ENCODE measurements at regions not wholly inside any gene's neighbourhood (a gene's known extent, or its start where the extent isn't known, plus 50 kb on each side); places are given as distances from the start of the nearest gene placed in this dataset.

DNA sequence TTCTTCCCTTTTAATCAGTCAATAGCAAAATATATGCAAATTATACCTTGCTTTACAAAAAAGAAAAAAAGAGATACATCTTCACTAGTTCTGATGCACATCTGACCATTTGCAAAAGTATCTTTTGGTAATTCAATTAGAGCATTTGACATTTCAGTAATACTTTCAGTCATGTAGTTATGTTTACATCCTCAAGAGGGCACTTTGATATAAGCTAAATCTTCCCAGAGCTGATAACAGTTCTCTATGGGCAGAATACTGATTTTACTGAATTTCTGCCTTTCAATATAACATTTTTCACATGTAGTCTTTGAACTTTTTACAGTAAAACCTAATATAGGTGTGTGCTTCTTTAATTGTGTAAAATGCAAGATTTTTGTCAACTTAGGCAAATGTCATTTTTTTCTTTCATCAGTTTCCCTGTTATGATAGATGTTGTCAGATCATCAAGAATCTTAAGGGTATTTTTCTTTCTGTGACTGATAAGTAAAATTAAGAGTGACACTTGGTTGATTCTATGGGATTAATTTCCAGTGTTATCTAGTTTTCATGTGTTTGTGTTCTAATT lies 703.5 kb upstream of the SEMA3D start:
- ATAC-seq (ENCODE audit: low read depth) (no peak), DNase-seq (ENCODE audit: low spot score) (no peak)
- no peak overlapping the region for H3K4me3 ChIP-seq (ENCODE audit: severe bottlenecking)
- no peaks in the 10 kb centered on the region for H3K27me3 ChIP-seq (ENCODE audit: insufficient read depth, poor library complexity, severe bottlenecking)
- H3K27ac ChIP-seq (ENCODE audit: poor library complexity, severe bottlenecking): no peak overlapping the region
- no peaks in the 10 kb centered on the region for H3K4me1 ChIP-seq (ENCODE audit: insufficient read depth, poor library complexity, severe bottlenecking)
- H3K9me3 ChIP-seq (ENCODE audit: severe bottlenecking): no peaks in the 10 kb centered on the region
- H3K36me3 ChIP-seq (ENCODE audit: low read depth): no peaks in the 10 kb centered on the region
- TF ChIP-seq, protein P1, sequence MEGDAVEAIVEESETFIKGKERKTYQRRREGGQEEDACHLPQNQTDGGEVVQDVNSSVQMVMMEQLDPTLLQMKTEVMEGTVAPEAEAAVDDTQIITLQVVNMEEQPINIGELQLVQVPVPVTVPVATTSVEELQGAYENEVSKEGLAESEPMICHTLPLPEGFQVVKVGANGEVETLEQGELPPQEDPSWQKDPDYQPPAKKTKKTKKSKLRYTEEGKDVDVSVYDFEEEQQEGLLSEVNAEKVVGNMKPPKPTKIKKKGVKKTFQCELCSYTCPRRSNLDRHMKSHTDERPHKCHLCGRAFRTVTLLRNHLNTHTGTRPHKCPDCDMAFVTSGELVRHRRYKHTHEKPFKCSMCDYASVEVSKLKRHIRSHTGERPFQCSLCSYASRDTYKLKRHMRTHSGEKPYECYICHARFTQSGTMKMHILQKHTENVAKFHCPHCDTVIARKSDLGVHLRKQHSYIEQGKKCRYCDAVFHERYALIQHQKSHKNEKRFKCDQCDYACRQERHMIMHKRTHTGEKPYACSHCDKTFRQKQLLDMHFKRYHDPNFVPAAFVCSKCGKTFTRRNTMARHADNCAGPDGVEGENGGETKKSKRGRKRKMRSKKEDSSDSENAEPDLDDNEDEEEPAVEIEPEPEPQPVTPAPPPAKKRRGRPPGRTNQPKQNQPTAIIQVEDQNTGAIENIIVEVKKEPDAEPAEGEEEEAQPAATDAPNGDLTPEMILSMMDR (IDR thresholded peaks at IDR 0.05; ENCODE audit: poor library complexity, severe bottlenecking): peak; percentile 78

DNA sequence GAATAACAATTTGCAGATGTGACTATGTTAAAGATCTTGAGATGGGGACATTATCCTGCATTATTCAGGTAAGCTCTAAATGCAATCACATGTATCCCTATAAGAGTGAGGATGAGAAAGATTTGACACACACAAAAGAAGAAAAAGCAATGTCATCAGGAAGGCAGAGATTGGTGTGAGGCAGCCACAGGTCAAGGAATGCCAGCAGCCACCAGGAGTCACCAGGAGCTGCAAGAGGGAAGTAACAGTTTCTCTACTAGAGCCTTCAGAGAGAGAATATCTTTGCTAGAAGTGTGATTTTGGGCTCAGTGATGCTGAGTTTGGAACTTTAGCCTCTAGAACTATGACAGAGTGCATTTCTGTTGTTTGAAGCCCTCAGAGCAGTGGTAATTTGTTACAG lies 700.3 kb upstream of the SEMA3D start:
- H3K36me3 ChIP-seq (ENCODE audit: low read depth): no peaks in the 10 kb centered on the region
- H3K27me3 ChIP-seq (ENCODE audit: insufficient read depth, poor library complexity, severe bottlenecking): no peaks in the 10 kb centered on the region
- H3K27ac ChIP-seq (ENCODE audit: poor library complexity, severe bottlenecking): no peak overlapping the region
- DNase-seq (ENCODE audit: low spot score) (no peak), ATAC-seq (ENCODE audit: low read depth) (no peak)
- TF ChIP-seq, protein P1 (IDR thresholded peaks at IDR 0.05; ENCODE audit: poor library complexity, severe bottlenecking): no peak
- no peak overlapping the region for H3K4me3 ChIP-seq (ENCODE audit: severe bottlenecking)
- no peaks in the 10 kb centered on the region for H3K4me1 ChIP-seq (ENCODE audit: insufficient read depth, poor library complexity, severe bottlenecking)
- no peaks in the 10 kb centered on the region for H3K9me3 ChIP-seq (ENCODE audit: severe bottlenecking)

GRCh38 chr7:85882335-85882734 lies 695.5 kb upstream of the SEMA3D start:
- Histone ChIP-seq H3K4me3 (ENCODE audit: severe bottlenecking) (no peak overlapping the region), H3K36me3 (ENCODE audit: low read depth) (no peaks in the 10 kb centered on the region), H3K9me3 (ENCODE audit: severe bottlenecking) (no peaks in the 10 kb centered on the region), H3K27ac (ENCODE audit: poor library complexity, severe bottlenecking) (no peak overlapping the region), H3K4me1 (ENCODE audit: insufficient read depth, poor library complexity, severe bottlenecking) (no peaks in the 10 kb centered on the region), H3K27me3 (ENCODE audit: insufficient read depth, poor library complexity, severe bottlenecking) (no peaks in the 10 kb centered on the region)
- TF ChIP-seq, protein P1 (IDR thresholded peaks at IDR 0.05; ENCODE audit: poor library complexity, severe bottlenecking): no peak
- ATAC-seq (ENCODE audit: low read depth): peak; percentile 17; the same call in 1 of the 3 replicates
- DNase-seq (ENCODE audit: low spot score): no peak

DNA sequence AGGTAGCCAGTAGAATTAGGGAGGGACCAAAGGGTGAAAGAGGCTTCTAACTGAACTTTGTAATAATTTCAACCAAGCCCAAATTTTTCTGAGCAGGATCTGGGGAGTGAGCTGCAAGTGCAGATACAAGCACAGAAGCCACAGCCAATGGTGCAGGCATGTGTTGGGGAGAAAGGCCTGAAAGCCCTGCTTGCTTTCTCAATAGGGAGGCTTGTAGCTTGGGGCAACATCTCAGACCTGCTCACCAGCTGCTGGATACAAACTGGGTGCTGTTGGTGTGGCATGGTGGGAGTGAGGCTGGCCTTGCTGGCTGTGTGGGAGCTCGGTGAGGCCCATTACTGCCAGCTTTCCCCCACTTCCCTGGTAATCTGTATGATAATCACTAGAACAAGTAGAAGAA lies 688.5 kb upstream of the SEMA3D start:
- Histone ChIP-seq H3K4me1 (ENCODE audit: insufficient read depth, poor library complexity, severe bottlenecking) (no peaks in the 10 kb centered on the region), H3K36me3 (ENCODE audit: low read depth) (no peaks in the 10 kb centered on the region), H3K9me3 (ENCODE audit: severe bottlenecking) (no peaks in the 10 kb centered on the region), H3K4me3 (ENCODE audit: severe bottlenecking) (no peak overlapping the region), H3K27ac (ENCODE audit: poor library complexity, severe bottlenecking) (no peak overlapping the region), H3K27me3 (ENCODE audit: insufficient read depth, poor library complexity, severe bottlenecking) (no peaks in the 10 kb centered on the region)
- ATAC-seq (ENCODE audit: low read depth) (no peak), DNase-seq (ENCODE audit: low spot score) (no peak)
- TF ChIP-seq, protein P1 (IDR thresholded peaks at IDR 0.05; ENCODE audit: poor library complexity, severe bottlenecking): no peak

DNA sequence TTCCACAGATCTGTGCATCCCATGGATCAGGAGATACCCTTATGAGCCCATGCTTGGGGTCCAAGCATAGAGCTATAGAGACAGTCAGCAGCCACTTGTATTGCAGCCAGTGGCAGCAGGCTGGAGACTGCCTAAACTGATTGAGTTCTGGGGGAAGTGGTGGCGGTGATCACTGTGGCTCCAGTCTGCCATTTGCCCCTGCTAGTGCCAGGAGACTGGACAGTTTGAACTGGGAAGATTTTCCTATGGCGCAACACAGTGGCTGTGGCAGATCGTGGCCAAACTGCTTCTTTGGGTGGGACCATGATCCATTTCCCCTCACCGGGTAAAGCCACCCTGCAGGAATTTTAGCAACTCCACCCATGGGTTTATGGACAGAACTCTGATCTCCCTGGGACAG lies 679.7 kb upstream of the SEMA3D start:
- H3K36me3 ChIP-seq (ENCODE audit: low read depth): no peaks in the 10 kb centered on the region

More for the DNA sequence above, 679.7 kb upstream of the SEMA3D start:
- Histone ChIP-seq H3K4me3 (ENCODE audit: severe bottlenecking) (no peak overlapping the region), H3K27ac (ENCODE audit: poor library complexity, severe bottlenecking) (no peak overlapping the region), H3K4me1 (ENCODE audit: insufficient read depth, poor library complexity, severe bottlenecking) (no peaks in the 10 kb centered on the region), H3K9me3 (ENCODE audit: severe bottlenecking) (no peaks in the 10 kb centered on the region), H3K27me3 (ENCODE audit: insufficient read depth, poor library complexity, severe bottlenecking) (no peaks in the 10 kb centered on the region)
- no peak for DNase-seq (ENCODE audit: low spot score)
- TF ChIP-seq, protein P1 (IDR thresholded peaks at IDR 0.05; ENCODE audit: poor library complexity, severe bottlenecking): no peak
- no peak for ATAC-seq (ENCODE audit: low read depth)

Data from RWPE2 (cell line).